Right forelimb (tissue), 1 donor: ENCODE measurements at regions not wholly inside any gene's neighbourhood (a gene's known extent, or its start where the extent isn't known, plus 50 kb on each side); places are given as distances from the start of the nearest gene placed in this dataset.
A peak's percentile ranks its signal among the peaks of the same experiment; 100 is the strongest.

Experiments used
- DNase-seq: peaks from one replicate; pipeline ENCODE4 v3.0.0-alpha.2; 2018

GRCh38 chr3:84885199-84885882, 73.4 kb upstream of the CADM2 start:
- no peak for DNase-seq

DNA sequence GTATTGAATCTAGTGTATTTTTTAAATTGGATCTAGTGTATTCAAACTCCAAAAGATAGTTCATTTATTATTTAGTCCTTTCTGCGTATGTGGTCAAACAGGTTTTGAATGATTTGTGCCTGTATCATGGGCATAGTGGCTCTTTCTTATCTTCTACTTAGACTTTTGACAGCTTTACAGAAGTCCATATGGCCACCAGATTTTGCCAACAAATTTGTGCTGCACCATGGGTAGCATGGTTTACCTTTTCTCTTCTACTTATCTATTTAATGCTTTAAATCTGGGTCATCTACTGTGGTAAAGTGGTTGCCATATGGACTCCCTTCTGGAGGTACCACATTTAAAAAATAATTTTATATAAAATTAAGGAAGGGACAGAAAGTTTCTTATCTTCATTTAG, 66.9 kb upstream of the CADM2 start:
- DNase-seq, result no peak

DNA sequence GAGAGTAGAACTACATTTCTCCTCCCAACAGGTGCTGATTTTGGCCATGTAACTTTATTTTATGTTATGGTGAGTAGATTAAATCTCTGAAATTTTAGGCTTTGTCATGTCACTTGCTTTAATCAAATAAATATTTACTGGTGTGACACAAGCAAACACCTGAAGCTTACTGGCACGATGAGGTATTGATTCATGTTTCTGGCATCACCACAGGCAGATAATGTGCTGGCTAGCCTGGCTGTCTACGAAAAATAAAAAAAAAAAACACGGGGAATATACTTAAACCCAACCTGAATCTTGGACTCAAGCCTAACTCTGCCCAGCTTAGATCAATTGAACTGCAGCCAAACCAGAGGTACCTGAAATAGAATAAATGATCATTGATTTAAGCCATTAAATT, 65.6 kb upstream of the CADM2 start:
- DNase-seq, result no peak

GRCh38 chr3:84904212-84904611, 54.6 kb upstream of the CADM2 start:
- no peak for DNase-seq

- DNase-seq, result peak; percentile 59
Observed at GRCh38 chr3:84904816-84905555, 53.8 kb upstream of the CADM2 start.

- DNase-seq, result no peak
Observed at GRCh38 chr3:84905556-84905920, 53.3 kb upstream of the CADM2 start.

GRCh38 chr3:84906065-84906464, 52.7 kb upstream of the CADM2 start:
- DNase-seq, result no peak
